ENCODE measurements at regions not wholly inside any gene's neighbourhood (a gene's known extent, or its start where the extent isn't known, plus 50 kb on each side); places are given as distances from the start of the nearest gene placed in this dataset.
"Not testable (repeated sequence)": the region's sequence is repeated elsewhere in the genome, so short reads cannot be mapped to it uniquely, and the experiment has no call there.

DNA sequence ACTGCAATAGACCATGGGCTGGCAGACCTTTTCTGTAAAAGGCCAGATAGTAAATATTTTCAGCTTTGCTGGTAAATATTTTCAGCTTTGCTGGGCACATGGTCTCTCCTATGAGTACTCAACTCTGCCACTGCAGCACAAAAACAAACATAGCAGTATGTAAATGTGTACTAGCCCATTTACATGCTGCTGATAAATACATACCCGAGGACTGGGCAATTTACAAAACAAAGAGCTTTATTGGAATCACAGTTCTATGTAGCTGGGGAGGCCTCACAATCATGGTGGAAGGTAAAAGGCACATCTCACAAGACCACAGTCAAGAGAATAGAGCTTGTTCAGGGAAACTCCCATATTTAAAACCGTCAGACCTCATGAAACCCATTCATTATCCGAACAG lies 793.0 kb downstream of the EDEM1 start:
- DNase-seq (ENCODE audit: low spot score): no peak

DNA sequence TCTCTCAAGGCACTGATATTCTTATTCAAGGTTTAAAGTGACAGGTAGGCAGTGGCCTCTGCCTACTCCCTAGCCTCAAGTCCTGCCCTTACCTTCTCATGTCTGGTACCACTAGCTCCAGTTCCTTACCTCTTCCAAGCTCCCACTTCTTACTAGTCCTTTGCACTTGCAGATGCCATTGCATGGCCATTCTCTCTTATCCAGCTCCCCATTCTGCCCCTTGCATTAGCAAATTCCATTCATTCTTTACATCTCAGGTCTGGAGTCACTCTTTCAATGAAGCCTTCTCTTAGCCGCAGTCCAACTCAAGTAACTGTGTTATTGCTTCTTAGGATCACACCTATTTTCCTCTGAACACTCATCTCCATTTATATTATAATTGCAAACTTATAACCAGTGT lies 807.1 kb downstream of the EDEM1 start:
- no peak for DNase-seq (ENCODE audit: low spot score)

DNA sequence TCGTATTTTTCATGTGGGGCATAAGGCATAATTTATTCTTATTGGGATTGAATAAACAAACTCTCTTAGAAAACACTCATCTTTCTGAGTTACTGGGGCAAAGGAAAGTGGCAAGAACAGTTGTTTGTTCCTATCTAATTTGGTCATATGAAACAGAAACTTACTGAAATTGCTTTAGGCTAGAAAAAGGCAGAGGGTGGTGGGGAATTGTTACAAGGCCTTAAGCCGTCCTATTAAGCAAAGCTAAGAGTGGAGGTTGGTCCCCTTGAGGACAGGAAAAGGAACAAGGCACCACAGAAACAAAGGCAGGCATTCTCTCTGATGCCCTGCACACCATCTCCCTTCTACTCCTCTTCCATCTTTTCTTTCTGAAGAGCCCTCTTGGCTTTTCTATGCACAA lies 830.9 kb downstream of the EDEM1 start:
- no peak for DNase-seq (ENCODE audit: low spot score)

DNA sequence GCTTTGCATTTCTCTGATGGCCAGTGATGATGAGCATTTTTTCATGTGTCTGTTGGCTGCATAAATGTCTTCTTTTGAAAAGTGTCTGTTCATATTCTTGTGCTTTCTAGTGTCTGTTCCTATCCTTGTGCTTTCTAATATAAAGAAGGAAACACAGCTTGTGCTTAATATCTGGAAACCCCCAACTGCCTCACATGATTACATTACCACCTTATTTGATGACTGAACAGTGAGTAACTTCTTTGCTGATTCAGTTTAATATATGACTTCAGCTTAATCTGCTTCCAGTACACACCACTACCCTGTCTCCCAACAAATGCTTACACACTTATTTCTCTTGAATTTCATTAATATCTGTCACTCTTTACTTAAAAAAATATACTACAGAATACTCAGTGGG lies 835.1 kb downstream of the EDEM1 start:
- no peak for DNase-seq (ENCODE audit: low spot score)

DNA sequence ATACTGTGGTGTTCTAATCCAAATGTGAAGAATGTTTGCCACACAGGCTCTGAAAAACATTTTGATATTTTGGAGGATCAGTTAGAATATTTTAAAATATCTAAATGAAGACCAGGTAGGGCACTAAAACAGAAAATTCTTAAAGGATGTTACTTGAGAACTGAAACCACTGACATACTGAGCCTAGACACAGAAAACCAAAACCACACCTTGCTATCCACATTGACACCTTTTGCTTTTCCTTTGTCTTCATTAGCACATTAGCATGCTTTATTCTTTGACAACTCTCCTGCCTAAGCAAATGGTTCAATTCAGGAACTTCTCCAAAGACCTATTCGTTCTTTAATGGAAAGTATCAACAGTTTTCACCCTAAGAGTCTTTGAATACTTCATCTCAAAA lies 835.9 kb upstream of the GRM7 start:
- no peak for DNase-seq (ENCODE audit: low spot score)

DNA sequence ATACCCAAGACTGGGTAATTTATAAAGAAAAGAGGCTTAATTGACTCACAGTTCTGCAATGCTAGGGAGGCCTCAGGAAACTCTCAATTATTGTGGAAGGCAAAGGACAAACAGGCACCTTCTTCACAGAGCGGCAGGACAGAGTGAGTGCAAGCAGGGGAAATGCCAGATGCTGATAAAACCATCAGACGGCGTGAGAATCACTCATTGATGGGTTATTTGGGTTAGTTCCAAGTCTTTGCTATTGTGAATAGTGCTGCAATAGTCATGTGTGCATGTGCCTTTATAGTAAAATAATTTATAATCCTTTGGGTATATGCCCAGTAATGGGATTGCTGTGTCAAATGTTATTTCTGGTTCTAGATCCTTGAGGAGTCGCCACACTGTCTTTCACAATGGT lies 830.3 kb upstream of the GRM7 start:
- DNase-seq (ENCODE audit: low spot score): not testable (repeated sequence)

DNA sequence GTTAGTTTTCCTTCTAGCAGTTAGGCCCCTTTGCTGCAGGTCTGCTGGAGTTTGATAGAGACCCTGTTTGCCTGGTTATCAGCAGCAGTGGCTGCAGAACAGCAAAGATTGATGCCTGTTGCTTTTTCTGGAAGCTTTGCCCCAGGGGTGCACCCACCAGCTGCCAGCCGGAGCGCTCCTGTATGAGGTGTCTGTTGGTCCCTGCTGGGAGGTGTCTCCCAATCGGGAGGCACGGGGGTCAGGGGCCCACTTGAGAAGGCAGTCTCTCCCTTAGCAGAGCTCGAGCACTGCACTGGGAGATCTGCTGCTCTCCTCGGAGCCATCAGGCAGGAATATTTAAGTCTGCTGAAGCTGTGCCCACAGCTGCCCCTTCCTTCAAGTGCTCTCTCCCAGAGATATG lies 825.3 kb upstream of the GRM7 start:
- no peak for DNase-seq (ENCODE audit: low spot score)

DNA sequence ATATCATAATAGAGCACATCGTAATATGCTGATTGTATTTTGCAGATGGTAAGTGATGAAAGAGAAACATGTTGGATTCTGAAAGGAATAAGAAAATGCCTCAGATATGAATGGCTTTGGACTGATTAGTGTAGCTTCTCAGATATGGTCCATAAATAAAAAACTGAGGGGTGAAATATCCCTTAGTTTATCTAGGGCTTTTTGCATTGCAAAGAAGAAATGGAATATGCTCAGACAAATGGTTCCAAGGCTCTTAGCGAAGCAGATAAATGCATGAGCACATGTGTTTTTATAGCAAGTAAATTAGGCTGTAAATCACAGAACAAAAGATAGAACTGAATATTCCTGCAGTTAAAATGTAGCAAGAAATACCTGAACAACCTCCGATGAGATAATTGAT lies 820.9 kb upstream of the GRM7 start:
- no peak for DNase-seq (ENCODE audit: low spot score)

DNA sequence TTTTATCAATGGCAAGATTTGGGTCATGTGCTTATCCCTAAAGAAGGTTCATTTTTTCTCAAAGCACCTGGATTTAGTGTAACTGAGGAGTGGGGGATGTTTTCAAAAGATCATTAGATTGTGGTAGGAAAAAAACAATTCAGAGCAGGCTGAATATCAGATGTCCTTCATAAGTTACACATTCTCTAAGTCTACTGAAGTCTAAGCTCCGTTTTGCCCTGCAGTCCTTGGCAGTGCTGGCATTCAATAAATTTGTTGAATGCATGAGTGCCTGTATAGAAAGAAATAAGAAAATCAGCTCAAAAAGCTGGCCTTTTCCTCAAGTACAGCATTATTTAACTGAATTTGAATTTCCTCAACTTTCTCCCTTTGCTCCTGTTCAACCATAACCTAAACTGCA lies 819.0 kb upstream of the GRM7 start:
- DNase-seq (ENCODE audit: low spot score): no peak

DNA sequence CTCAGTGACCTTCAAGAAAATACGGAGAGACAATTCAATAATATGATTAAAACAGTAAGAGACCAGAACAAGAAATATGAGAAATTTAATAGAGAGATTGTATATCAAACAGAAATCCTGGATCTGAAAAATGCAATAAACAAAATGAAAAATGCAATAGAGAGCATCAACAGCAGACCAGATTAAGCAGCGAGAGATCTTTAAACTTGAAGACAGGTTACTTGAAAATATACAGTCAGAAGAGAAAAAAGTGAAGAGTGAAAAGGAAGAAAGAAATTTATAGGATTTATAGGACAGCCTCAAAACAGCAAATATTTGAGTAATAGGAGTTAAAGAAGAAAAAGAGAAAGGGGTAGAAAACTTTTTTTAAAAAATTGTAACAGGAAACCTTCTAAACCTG lies 813.9 kb upstream of the GRM7 start:
- DNase-seq (ENCODE audit: low spot score): no peak

DNA sequence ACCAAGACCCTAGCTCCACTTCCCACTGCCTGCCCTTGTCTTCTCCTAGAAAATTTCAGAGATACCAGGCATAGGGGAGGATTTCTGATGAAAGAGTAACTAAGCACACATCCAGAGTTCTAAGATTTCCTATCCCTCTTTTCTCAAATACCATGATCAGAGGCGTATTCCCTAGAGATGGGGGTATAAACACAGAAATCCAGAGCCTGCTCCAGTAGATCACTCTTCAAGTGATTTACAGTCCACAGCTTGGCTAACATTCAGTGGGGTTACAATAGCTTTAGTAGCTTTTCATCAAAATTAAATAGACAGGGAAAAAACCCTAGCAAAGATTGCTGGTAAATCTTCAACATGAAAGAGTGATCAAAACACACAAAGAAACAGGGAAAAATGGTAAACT lies 800.7 kb upstream of the GRM7 start:
- no peak for DNase-seq (ENCODE audit: low spot score)

DNA sequence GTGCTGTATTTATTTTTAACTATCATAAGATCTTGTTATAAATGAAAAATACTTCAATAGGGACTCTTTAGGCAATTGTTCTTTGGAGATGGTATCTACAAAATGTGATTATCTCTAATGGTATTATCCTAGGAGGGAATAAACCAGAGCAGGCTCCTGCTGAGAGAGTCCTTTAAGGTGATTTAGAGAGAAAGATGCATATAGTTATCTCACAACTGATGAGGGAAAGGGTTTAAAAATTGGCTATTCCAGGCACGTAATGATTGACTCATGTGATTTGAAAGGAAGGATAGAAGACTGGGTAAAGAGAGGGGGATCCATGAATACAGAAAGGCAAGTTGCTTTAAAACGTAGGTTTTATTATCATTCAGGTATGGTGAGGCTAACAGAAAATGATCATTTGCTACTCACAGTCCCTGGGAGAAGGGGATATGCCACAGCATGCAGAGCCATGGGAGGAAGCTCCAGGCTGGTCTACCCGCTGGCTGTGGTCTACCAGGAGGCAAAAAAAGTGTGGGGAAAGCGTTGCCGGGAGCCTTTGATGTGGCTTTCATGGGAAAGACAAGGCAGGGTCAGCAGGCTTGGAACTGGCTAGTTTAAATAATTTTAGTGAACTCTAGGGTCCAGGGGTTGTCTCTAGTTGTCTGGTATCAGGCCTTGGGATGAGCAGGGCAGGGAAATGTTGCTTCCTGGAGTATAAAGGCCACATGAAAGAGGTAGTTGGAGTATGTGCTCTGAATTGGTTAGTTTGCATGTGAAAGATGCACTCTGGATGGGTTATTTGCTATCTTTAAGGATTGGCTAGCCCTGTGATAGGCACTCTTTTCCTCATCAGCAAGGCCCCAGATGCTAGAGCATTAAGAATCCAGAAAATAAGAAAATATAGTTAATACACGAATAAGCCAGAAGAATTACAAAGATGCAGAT lies 798.4 kb upstream of the GRM7 start:
- DNase-seq (ENCODE audit: low spot score): no peak

DNA sequence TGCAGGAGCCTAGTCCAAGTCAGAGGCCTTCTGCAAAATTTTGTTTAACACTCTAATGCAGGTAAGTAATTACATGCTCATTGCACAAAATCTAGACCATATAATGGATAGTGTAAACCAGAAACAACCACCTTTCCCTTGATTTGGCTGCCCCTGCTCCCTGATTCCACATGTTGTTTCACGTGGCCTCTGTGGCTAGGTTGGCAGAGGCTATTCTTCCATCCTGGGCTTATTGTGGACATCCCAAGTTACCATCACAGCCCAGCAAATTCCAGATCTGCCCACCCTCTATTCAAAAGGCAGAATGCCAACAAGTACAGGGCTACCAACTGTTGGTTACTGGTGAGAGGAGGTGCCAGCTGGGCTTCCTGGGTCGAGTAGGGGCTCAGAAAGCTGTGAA lies 794.5 kb upstream of the GRM7 start:
- no peak for DNase-seq (ENCODE audit: low spot score)

DNA sequence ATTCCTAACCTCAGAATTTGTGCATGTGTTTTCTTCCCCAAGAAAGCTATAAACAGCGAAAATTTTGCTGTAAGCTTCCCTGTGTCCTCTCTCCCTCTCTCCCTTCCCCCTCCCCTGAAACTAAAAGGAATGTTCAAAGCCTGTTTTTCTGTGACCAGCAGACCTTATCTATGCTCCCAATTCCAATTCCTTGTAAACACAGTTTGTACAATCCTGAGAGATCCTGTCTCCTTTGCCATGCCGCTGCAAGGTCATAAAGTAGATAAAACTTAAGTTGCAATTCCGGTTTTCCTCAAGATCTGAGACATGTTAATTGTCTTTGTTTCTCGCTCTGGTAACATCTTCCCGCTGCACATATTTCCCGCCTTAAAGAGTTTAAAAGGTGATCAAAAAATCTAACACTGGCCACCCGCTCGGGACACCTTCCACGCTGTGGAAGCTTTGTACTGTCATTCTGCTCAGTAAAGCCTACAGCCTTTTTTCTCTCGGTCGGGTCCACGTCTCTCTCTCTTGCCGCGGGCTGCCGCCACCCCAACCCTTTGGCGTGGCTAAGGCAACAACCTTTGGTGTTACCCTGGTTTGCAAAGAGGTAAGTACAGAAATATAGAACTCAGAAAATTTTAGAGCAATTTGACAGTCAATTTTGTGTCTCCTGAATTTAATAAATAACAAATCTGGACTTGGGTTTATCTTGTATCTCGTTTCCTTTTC lies 793.9 kb upstream of the GRM7 start:
- not testable (repeated sequence) for DNase-seq (ENCODE audit: low spot score)

DNA sequence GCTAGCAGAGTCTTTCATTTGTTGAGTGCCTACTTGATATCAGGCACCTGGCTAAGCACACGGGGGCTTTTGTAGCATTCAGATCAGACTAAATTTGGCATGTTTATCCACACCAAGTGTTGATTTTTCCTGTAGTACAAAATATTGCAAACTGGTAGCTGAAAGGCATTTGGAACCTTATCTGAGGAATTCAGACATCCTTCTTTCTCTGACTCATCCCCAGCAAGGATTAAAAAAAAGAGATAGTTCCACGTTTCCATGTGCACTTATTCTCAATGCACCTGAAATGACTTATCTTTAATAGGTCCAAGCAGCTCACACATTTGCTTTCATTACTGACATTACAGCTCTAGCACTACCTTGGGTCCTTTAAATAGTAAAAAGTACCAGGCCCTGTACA lies 786.0 kb upstream of the GRM7 start:
- no peak for DNase-seq (ENCODE audit: low spot score)

DNA sequence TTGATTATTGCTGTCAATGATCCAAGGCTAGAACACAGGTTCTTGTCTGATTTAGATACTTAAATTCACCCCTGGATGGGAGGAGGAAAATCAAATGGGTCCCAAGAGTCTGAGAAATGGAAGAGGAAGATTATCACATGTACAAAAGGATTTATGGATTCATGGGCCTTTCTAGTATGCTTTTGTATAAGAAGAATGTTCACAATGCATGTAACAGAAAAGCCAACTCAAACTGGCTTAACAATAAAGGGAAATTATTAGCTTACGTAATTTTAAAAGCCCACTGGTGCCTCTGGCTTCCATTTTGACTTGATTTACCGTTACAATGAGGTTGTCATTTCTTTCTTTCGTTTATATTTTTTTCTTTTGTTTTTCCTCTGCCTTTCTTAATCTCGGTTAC lies 782.5 kb upstream of the GRM7 start:
- DNase-seq (ENCODE audit: low spot score): no peak

DNA sequence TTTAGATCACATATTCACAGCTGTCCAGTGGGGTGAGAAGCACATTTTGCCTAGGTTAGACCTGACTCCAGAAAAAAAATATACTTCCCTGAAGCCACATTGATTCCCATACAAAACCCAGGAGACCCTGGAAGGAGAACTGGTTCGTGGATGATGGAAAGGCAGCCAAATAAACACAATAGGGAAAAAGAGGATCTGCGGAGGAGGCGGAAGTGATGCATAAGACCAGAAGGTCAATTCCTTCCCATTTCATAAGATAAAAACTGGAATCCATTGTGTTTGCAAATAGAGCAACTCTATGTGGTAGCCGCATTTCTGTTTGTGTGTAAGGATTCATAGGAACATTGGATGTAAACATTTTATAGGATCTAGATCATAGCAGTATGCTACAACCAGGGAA lies 781.9 kb upstream of the GRM7 start:
- no peak for DNase-seq (ENCODE audit: low spot score)

DNA sequence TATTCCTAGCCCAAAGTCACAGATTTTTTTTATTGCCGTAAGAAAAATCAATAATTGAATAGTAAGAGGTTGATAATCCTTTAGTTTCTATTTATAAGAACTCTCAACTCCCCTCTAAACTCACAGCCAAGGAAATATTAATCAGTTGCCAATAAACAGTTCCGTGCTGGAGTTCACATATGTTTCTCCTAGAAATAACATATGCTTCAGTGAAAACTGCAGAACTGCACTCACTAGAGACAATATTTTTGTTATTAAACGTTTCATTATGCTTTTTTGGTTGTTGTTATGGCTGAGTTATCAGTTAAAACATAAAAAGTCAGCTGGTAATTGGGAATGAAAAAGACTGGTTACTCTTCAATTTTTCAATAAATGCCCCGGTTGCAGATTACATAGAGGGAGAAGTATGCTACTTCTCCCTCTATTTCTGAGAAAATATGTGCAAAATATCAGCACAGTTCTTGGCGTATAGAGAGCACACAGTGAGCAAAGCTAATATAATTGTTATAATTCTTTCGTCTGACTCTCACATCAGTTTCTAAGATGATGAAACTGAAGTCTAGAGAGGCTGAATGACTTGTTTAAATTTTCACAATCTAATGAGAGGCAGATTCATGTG lies 781.2 kb upstream of the GRM7 start:
- DNase-seq (ENCODE audit: low spot score): no peak

DNA sequence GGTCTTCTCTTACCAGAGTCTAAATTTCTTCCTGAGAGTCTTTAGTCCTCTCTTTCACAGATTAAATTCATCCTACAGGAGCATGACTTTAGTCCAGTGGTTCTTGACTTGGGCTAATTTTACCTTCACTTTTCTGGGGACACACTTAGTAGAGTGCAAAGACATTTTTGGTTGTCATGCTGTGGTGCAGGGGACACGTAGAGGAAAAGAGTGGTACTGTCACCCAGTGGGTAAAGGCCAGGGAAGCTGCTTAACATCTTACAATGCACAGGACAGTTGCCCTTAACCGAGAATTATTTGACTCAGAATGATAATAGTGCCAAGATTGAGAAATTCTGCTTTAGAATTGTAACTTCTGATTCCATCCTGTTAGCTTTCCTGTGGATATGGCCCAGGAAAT lies 772.5 kb upstream of the GRM7 start:
- no peak for DNase-seq (ENCODE audit: low spot score)

DNA sequence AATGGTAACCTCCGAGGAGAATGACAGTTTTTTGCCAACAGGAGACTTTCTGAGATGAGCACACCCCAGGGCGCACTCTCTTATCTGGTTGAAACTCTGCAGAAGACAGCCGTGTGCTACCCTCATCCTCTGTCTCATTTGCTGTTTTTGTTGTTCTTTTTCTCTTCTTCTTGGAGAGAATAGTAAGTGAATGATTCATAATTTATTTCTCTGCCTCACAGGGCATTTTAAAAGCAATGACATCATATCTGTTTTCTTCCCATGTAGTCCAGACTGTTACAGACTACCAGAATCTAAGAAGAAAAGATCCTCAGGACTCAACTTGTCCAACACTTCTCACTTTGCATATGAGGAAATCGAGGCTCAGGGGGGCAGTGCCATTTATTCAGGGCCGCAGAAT lies 771.1 kb upstream of the GRM7 start:
- no peak for DNase-seq (ENCODE audit: low spot score)

DNA sequence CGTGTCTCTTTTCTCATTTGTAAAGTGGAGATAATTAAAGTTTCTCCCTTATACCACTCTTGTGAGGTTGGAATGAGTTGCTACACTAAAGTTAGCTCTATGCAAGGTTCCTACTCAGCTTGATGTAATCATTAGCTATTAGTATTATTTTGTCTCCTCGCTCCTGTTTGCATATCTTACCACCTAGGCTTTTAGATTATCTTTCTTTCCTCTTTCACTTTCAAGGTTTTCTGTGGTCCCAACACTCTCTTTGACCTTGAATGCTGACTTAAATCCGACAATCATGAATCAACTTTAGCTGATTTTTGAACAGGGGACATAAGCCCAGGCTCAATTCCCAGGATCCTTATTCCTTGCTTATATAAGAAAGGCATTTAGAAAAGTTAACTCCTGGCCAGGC lies 769.7 kb upstream of the GRM7 start:
- no peak for DNase-seq (ENCODE audit: low spot score)

DNA sequence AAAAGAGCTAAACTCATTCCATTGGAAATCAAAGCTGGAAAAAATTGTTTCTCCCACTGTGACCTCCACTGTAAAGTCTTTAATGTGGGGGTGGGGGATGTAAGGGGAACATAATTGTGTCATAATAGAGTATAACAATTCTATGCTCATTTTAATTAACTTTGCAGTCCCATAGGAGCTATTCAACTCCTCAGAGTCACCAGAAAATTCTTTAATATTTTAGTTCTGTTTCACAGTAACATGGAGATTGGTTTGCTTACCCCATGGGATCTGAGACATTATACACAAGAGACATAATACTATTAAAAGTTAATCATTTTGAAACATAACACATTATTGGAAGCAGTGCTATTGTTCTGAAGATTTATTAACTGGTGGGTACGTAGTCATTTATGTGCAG lies 765.9 kb upstream of the GRM7 start:
- no peak for DNase-seq (ENCODE audit: low spot score)

DNA sequence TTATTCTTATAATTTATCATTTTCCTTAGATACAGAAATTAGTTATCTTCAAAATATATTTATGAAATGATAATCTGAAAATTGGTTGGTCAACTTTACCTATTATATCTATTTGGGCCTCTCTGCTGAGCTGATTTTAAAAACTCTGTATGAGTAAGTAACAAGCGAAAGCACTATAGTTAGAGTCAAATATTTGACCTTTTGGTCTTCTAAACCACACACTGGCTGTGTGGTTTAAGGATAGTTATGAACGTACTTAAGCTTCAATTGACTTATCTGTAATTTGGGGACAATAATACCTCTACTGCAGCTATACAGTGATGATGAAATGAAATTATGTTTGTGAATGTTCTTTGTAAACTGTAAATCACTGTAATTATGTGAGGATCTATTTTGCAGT lies 763.9 kb upstream of the GRM7 start:
- DNase-seq (ENCODE audit: low spot score): no peak

All from CD4-positive, alpha-beta T cell treated with Interleukin-2 at 100 ng/mL for 4 hours (primary cell).